Esophagus muscularis mucosa (tissue), 4 donors: ENCODE measurements at regions not wholly inside any gene's neighbourhood (a gene's known extent, or its start where the extent isn't known, plus 50 kb on each side); places are given as distances from the start of the nearest gene placed in this dataset.
"Not testable (repeated sequence)": the region's sequence is repeated elsewhere in the genome, so short reads cannot be mapped to it uniquely, and the experiment has no call there.

Source experiments
- DNase-seq: peaks from one replicate; pipeline ENCODE4 v3.0.0-alpha.2; 2017; ENCODE audit errors: extremely low spot score
- H3K27ac ChIP-seq, 4 donors: fragments of 200-600 bp; sonication (generic); replicated peaks in 1 of 4; 1 replicate in 3 of 4; 2 replicates in 1 of 4; pipeline ENCODE4 v1.5.1; 2016 to 2019; ENCODE audit warnings: mild to moderate bottlenecking in 1 of 4
- H3K27me3 ChIP-seq, 4 donors: fragments of 200-600 bp; sonication (generic); one replicate each; pipeline versions ENCODE4 v1.5.1 to v1.6.0; 2016 to 2019
- H3K36me3 ChIP-seq, 4 donors: fragments of 200-600 bp; sonication (generic); one replicate each; pipeline ENCODE4 v1.5.1; 2016 to 2019
- H3K4me1 ChIP-seq, 4 donors: fragments of 200-600 bp; sonication (generic); one replicate each; pipeline ENCODE4 v1.5.1; 2016 to 2019
- H3K4me3 ChIP-seq, 4 donors: fragments of 200-600 bp; sonication (generic); 1 replicate in 2 of 4; 2 replicates in 2 of 4; pipeline ENCODE4 v1.5.1; 2016 to 2019; ENCODE audit warnings: mild to moderate bottlenecking in 4 of 4, moderate library complexity in 1 of 4
- H3K9me3 ChIP-seq, 4 donors: fragments of 200-600 bp; sonication (generic); 1 replicate in 3 of 4; 2 replicates in 1 of 4; pipeline ENCODE4 v1.5.1; 2016 to 2019
- CTCF ChIP-seq, 3 experiments: fragments of 200-600 bp in 2 of 3; fragments of 450-650 bp in 1 of 3; sonication (generic) in 2 of 3; IDR thresholded peaks; one replicate each; pipeline ENCODE4 v1.5.1; 2017 to 2019; ENCODE audit warnings: antibody characterized with exemption in 3 of 3, mild to moderate bottlenecking in 2 of 3, moderate library complexity in 1 of 3
- EP300 ChIP-seq: sonication (generic); formaldehyde crosslinking; IDR thresholded peaks from one replicate; pipeline ENCODE4 v1.6.1; 2017; ENCODE audit warnings: antibody characterized with exemption
- POLR2A ChIP-seq: fragments of 450-650 bp; IDR thresholded peaks from one replicate; pipeline ENCODE4 v1.6.1; 2017; ENCODE audit warnings: antibody characterized with exemption, moderate library complexity, mild to moderate bottlenecking, low read depth
- POLR2AphosphoS5 ChIP-seq, 2 donors: sonication (generic); formaldehyde crosslinking; IDR thresholded peaks; one replicate each; pipeline ENCODE4 v1.6.1; 2017; ENCODE audit warnings: antibody characterized with exemption in 2 of 2
- WGBS: methylation state at CpG from one replicate; pipeline ENCODE4 v1.1.5; 2018; 5-methylcytosine and 5-hydroxymethylcytosine counted together
- intact Hi-C: fragments of 100-400 bp; cut with DNase I; formaldehyde crosslinking; loops from one replicate; pipeline ENCODE4 v1.15.1; 2023

- Histone ChIP-seq H3K4me3 (no peak overlapping the region), H3K36me3 (no peaks in the 10 kb centered on the region), H3K4me1 (no peaks in the 10 kb centered on the region), H3K9me3 (no peaks in the 10 kb centered on the region), H3K27me3 (peaks cover 0 to 3% (median 0%) of the 10 kb centered on the region in 4 donors), H3K27ac (no peak overlapping the region)
- intact Hi-C loops: no loop called here
- WGBS: 65% methylated on average over 3 of the region's 3 CpGs
- DNase-seq: no peak
- TF ChIP-seq POLR2A (no peak), CTCF (IDR thresholded peaks at IDR 0.05) (no peak), EP300 (no peak), POLR2AphosphoS5 (IDR thresholded peaks at IDR 0.05) (no peak)
These were observed 188.3 kb upstream of the WSB1 start for GRCh38 chr17:27105636-27106035.

- no peaks in the 10 kb centered on the region for H3K36me3 ChIP-seq
- H3K4me1 ChIP-seq: no peaks in the 10 kb centered on the region
- 55% methylated on average over 2 of the region's 2 CpGs for WGBS
- H3K27ac ChIP-seq: no peak overlapping the region
- TF ChIP-seq POLR2A (no peak), POLR2AphosphoS5 (IDR thresholded peaks at IDR 0.05) (no peak), CTCF (IDR thresholded peaks at IDR 0.05) (no peak), EP300 (no peak)
- H3K4me3 ChIP-seq: no peak overlapping the region
- H3K27me3 ChIP-seq: peaks cover 0 to 3% (median 0%) of the 10 kb centered on the region in 4 donors
- no peaks in the 10 kb centered on the region for H3K9me3 ChIP-seq
- DNase-seq: no peak
- intact Hi-C loops: no loop called here
These were observed 187.4 kb upstream of the WSB1 start for GRCh38 chr17:27106347-27106981.

- Histone ChIP-seq H3K27me3 (peaks cover 0 to 3% (median 0%) of the 10 kb centered on the region in 4 donors), H3K4me1 (no peaks in the 10 kb centered on the region), H3K36me3 (no peaks in the 10 kb centered on the region), H3K27ac (no peak overlapping the region), H3K9me3 (no peaks in the 10 kb centered on the region), H3K4me3 (no peak overlapping the region)
- no peak for DNase-seq
- TF ChIP-seq POLR2A (no peak), EP300 (no peak), POLR2AphosphoS5 (IDR thresholded peaks at IDR 0.05) (no peak), CTCF (IDR thresholded peaks at IDR 0.05) (no peak)
- intact Hi-C loops: no loop called here
- WGBS: 61% methylated on average over 2 of the region's 2 CpGs
These were observed 186.9 kb upstream of the WSB1 start for GRCh38 chr17:27106982-27107360.

GRCh38 chr17:27107386-27108328, 186.3 kb upstream of the WSB1 start:
- 70% methylated on average over 2 of the region's 2 CpGs for WGBS
- H3K4me3 ChIP-seq, DNase-seq, H3K4me1 ChIP-seq, H3K27ac ChIP-seq, H3K27me3 ChIP-seq, H3K36me3 ChIP-seq, intact Hi-C loops, H3K9me3 ChIP-seq: not testable (repeated sequence)

- Histone ChIP-seq H3K9me3 (no peaks in the 10 kb centered on the region), H3K27ac (no peak overlapping the region), H3K4me1 (no peaks in the 10 kb centered on the region), H3K4me3 (no peak overlapping the region), H3K27me3 (peaks cover 0 to 3% (median 0%) of the 10 kb centered on the region in 4 donors), H3K36me3 (no peaks in the 10 kb centered on the region)
- TF ChIP-seq POLR2A (no peak), CTCF (IDR thresholded peaks at IDR 0.05) (no peak), POLR2AphosphoS5 (IDR thresholded peaks at IDR 0.05) (no peak), EP300 (no peak)
- intact Hi-C loops: no loop called here
- DNase-seq: no peak
These were observed 184.6 kb upstream of the WSB1 start for GRCh38 chr17:27109346-27109745.
